GM23338 (cell line): ENCODE measurements at regions not wholly inside any gene's neighbourhood (a gene's known extent, or its start where the extent isn't known, plus 50 kb on each side); places are given as distances from the start of the nearest gene placed in this dataset.

Source experiments
- ATAC-seq: fragments of 200-7000 bp; cut with Tn5 transposase; 3 replicates; pipeline ENCODE4 v1.9.1; 2020
- DNase-seq: peaks from one replicate; pipeline ENCODE4 v3.0.0-alpha.2; 2015; ENCODE audit warnings: low spot score
- H2AFZ ChIP-seq: fragments of 200-600 bp; sonication (generic); 2 replicates; pipeline ENCODE4 v1.8.0; 2016; ENCODE audit warnings: antibody characterized with exemption, mild to moderate bottlenecking, moderate library complexity
- H3F3A ChIP-seq: fragments of 200-600 bp; sonication (generic); replicated peaks from 2 replicates; pipeline ENCODE4 v1.8.0; 2017; ENCODE audit warnings: antibody characterized with exemption, mixed run types, low read depth
- H3K27ac ChIP-seq: fragments of 200-600 bp; sonication (generic); 2 replicates; pipeline ENCODE4 v1.6.1; 2016; ENCODE audit warnings: low read depth
- H3K27me3 ChIP-seq: fragments of 200-600 bp; sonication (generic); 2 replicates; pipeline ENCODE4 v1.8.0; 2016; ENCODE audit warnings: mild to moderate bottlenecking, mixed run types, moderate library complexity; ENCODE audit not compliant: insufficient read depth
- H3K36me3 ChIP-seq: fragments of 200-600 bp; sonication (generic); 2 replicates; pipeline ENCODE4 v1.8.0; 2016; ENCODE audit warnings: mild to moderate bottlenecking; ENCODE audit not compliant: insufficient read depth
- H3K4me1 ChIP-seq: fragments of 200-600 bp; sonication (generic); 2 replicates; pipeline ENCODE4 v1.8.0; 2016; ENCODE audit warnings: mild to moderate bottlenecking, moderate library complexity; ENCODE audit not compliant: insufficient read depth
- H3K4me2 ChIP-seq: fragments of 200-600 bp; sonication (generic); 2 replicates; pipeline ENCODE4 v1.7.1; 2017; ENCODE audit warnings: mixed run types
- H3K4me3 ChIP-seq: fragments of 200-600 bp; sonication (generic); 2 replicates; pipeline ENCODE4 v1.6.1; 2016; ENCODE audit warnings: mixed run types
- H3K79me2 ChIP-seq: fragments of 200-600 bp; sonication (generic); replicated peaks from 2 replicates; pipeline ENCODE4 v1.8.0; 2017; ENCODE audit warnings: mild to moderate bottlenecking; ENCODE audit not compliant: insufficient read depth
- H3K9me2 ChIP-seq: fragments of 200-600 bp; sonication (generic); 2 replicates; pipeline ENCODE4 v1.8.0; 2017; ENCODE audit not compliant: insufficient read depth
- H4K20me1 ChIP-seq: fragments of 200-600 bp; sonication (generic); replicated peaks from 2 replicates; pipeline ENCODE4 v1.8.0; 2017; ENCODE audit warnings: mild to moderate bottlenecking; ENCODE audit not compliant: insufficient read depth
- H3K27ac Mint-ChIP-seq: 2 replicates; pipeline ENCODE4 v1.8.0; 2020; ENCODE audit warnings: inconsistent platforms, mild to moderate bottlenecking, moderate library complexity, mixed read lengths
- H3K27me3 Mint-ChIP-seq: 3 replicates; pipeline ENCODE4 v1.8.0; 2022; ENCODE audit warnings: low read depth, mild to moderate bottlenecking, moderate library complexity, mixed read lengths, inconsistent platforms; ENCODE audit not compliant: insufficient read depth, poor library complexity
- H3K36me3 Mint-ChIP-seq: 3 replicates; pipeline ENCODE4 v1.8.0; 2021; ENCODE audit warnings: low read depth, mild to moderate bottlenecking, inconsistent platforms, moderate library complexity, mixed read lengths
- H3K4me1 Mint-ChIP-seq: 3 replicates; pipeline ENCODE4 v1.8.0; 2020; ENCODE audit warnings: mild to moderate bottlenecking, inconsistent platforms, mixed read lengths
- H3K4me3 Mint-ChIP-seq: 3 replicates; pipeline ENCODE4 v1.8.0; 2021; ENCODE audit warnings: moderate library complexity, mild to moderate bottlenecking, inconsistent platforms, mixed read lengths
- H3K9me3 Mint-ChIP-seq: 3 replicates; pipeline ENCODE4 v1.8.0; 2020; ENCODE audit warnings: moderate library complexity, mild to moderate bottlenecking, inconsistent platforms, mixed read lengths
- CREB1 ChIP-seq: fragments of 250-450 bp; sonication (Bioruptor Pico); IDR thresholded peaks from 2 replicates; pipeline ENCODE4 v1.5.0; 2020; ENCODE audit warnings: low read depth, mild to moderate bottlenecking, moderate library complexity
- CTCF ChIP-seq, 2 experiments: fragments of 200-600 bp in 1 of 2; sonication (generic) in 1 of 2; conservative IDR thresholded peaks; 2 replicates each; pipeline versions ENCODE4 v1.5.1 to v1.6.1; 2016 to 2017; ENCODE audit warnings: antibody characterized with exemption in 2 of 2, low read depth in 2 of 2, mild to moderate bottlenecking in 2 of 2, moderate library complexity in 1 of 2
- ETS1 ChIP-seq: IDR thresholded peaks from 2 replicates; pipeline ENCODE4 v1.6.1; 2016; ENCODE audit warnings: antibody characterized with exemption
- EZH2phosphoT487 ChIP-seq: fragments of 200-600 bp; sonication (generic); IDR thresholded peaks from one replicate; pipeline ENCODE4 v1.8.1; 2018; ENCODE audit warnings: antibody characterized with exemption; ENCODE audit not compliant: unreplicated experiment
- JUNB ChIP-seq: IDR thresholded peaks from one replicate; pipeline ENCODE4 v1.6.1; 2016; ENCODE audit warnings: antibody characterized with exemption; ENCODE audit not compliant: unreplicated experiment
- NANOG ChIP-seq: IDR thresholded peaks from 2 replicates; pipeline ENCODE4 v1.6.1; 2016; ENCODE audit warnings: antibody characterized with exemption, borderline replicate concordance
- POLR2AphosphoS5 ChIP-seq: IDR thresholded peaks from 2 replicates; pipeline ENCODE4 v1.6.1; 2016; ENCODE audit warnings: antibody characterized with exemption, low read depth
- STAT1 ChIP-seq: IDR thresholded peaks from one replicate; pipeline ENCODE4 v1.6.1; 2016; ENCODE audit warnings: antibody characterized with exemption; ENCODE audit not compliant: unreplicated experiment
- ZNF114 ChIP-seq: fragments of 250-450 bp; sonication (Bioruptor Pico); IDR thresholded peaks from 2 replicates; pipeline ENCODE4 v1.5.0; 2020; ENCODE audit warnings: mild to moderate bottlenecking, moderate library complexity
- ZNF331 ChIP-seq: fragments of 250-450 bp; sonication (Bioruptor Pico); IDR thresholded peaks from 2 replicates; pipeline ENCODE4 v1.5.0; 2020; ENCODE audit warnings: low read depth, mild to moderate bottlenecking, moderate library complexity
- TF ChIP-seq, protein P1 (sequence below): fragments of 250-450 bp; sonication (Bioruptor Pico); IDR thresholded peaks from 2 replicates; pipeline ENCODE4 v1.5.0; 2020; ENCODE audit warnings: mild to moderate bottlenecking, moderate library complexity
- TF ChIP-seq, protein P2 (sequence below): IDR thresholded peaks from one replicate; pipeline ENCODE4 v1.6.1; 2018; ENCODE audit warnings: antibody characterized with exemption; ENCODE audit not compliant: unreplicated experiment

DNA sequence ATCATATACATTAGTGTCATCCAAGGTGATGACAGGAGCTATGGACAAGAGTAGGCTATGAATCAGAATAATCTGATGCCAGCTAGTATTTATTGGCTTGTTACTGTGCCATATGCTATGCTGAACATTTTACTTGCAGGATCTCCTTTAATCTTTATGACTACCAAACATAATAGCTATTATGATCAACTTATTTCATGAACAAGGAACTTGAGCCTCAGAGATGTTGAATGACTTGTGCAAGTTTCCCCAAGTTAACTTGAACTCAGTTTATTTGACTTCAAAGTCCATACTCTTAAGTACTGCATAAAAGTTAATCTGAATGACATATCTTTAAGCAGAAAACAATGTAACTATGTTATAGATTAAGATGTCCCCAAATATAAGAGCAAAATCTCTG, 178.8 kb upstream of the ARHGAP20 start:
- no peaks in the 10 kb centered on the region; the same call in 2 of the 3 replicates for H3K4me1 Mint-ChIP-seq
- no peaks in the 10 kb centered on the region for H3K9me3 Mint-ChIP-seq
- Histone ChIP-seq H3F3A (no peaks in the 10 kb centered on the region), H3K27ac (no peak overlapping the region), H3K79me2 (no peaks in the 10 kb centered on the region), H3K36me3 (no peaks in the 10 kb centered on the region), H3K27me3 (no peaks in the 10 kb centered on the region), H4K20me1 (no peaks in the 10 kb centered on the region), H2AFZ (no peak overlapping the region), H3K9me2 (peaks cover 5% of the 10 kb centered on the region; the same call in 1 of the 2 replicates), H3K4me3 (no peak overlapping the region), H3K4me2 (no peak overlapping the region), H3K4me1 (no peaks in the 10 kb centered on the region)
- ATAC-seq (no peak), DNase-seq (no peak)
- no peaks in the 10 kb centered on the region for H3K27me3 Mint-ChIP-seq
- H3K27ac Mint-ChIP-seq, result no peak overlapping the region
- no peaks in the 10 kb centered on the region for H3K36me3 Mint-ChIP-seq
- H3K4me3 Mint-ChIP-seq, result no peak overlapping the region
- TF ChIP-seq CTCF (conservative IDR thresholded peaks at IDR 0.05; ENCODE audit: low read depth in 2 of 2), result no peak
- TF ChIP-seq STAT1, result no peak
- no peak for TF ChIP-seq EZH2phosphoT487
- no peak for TF ChIP-seq ZNF331 (CRISPR knock-in tag)
- TF ChIP-seq, protein P1, sequence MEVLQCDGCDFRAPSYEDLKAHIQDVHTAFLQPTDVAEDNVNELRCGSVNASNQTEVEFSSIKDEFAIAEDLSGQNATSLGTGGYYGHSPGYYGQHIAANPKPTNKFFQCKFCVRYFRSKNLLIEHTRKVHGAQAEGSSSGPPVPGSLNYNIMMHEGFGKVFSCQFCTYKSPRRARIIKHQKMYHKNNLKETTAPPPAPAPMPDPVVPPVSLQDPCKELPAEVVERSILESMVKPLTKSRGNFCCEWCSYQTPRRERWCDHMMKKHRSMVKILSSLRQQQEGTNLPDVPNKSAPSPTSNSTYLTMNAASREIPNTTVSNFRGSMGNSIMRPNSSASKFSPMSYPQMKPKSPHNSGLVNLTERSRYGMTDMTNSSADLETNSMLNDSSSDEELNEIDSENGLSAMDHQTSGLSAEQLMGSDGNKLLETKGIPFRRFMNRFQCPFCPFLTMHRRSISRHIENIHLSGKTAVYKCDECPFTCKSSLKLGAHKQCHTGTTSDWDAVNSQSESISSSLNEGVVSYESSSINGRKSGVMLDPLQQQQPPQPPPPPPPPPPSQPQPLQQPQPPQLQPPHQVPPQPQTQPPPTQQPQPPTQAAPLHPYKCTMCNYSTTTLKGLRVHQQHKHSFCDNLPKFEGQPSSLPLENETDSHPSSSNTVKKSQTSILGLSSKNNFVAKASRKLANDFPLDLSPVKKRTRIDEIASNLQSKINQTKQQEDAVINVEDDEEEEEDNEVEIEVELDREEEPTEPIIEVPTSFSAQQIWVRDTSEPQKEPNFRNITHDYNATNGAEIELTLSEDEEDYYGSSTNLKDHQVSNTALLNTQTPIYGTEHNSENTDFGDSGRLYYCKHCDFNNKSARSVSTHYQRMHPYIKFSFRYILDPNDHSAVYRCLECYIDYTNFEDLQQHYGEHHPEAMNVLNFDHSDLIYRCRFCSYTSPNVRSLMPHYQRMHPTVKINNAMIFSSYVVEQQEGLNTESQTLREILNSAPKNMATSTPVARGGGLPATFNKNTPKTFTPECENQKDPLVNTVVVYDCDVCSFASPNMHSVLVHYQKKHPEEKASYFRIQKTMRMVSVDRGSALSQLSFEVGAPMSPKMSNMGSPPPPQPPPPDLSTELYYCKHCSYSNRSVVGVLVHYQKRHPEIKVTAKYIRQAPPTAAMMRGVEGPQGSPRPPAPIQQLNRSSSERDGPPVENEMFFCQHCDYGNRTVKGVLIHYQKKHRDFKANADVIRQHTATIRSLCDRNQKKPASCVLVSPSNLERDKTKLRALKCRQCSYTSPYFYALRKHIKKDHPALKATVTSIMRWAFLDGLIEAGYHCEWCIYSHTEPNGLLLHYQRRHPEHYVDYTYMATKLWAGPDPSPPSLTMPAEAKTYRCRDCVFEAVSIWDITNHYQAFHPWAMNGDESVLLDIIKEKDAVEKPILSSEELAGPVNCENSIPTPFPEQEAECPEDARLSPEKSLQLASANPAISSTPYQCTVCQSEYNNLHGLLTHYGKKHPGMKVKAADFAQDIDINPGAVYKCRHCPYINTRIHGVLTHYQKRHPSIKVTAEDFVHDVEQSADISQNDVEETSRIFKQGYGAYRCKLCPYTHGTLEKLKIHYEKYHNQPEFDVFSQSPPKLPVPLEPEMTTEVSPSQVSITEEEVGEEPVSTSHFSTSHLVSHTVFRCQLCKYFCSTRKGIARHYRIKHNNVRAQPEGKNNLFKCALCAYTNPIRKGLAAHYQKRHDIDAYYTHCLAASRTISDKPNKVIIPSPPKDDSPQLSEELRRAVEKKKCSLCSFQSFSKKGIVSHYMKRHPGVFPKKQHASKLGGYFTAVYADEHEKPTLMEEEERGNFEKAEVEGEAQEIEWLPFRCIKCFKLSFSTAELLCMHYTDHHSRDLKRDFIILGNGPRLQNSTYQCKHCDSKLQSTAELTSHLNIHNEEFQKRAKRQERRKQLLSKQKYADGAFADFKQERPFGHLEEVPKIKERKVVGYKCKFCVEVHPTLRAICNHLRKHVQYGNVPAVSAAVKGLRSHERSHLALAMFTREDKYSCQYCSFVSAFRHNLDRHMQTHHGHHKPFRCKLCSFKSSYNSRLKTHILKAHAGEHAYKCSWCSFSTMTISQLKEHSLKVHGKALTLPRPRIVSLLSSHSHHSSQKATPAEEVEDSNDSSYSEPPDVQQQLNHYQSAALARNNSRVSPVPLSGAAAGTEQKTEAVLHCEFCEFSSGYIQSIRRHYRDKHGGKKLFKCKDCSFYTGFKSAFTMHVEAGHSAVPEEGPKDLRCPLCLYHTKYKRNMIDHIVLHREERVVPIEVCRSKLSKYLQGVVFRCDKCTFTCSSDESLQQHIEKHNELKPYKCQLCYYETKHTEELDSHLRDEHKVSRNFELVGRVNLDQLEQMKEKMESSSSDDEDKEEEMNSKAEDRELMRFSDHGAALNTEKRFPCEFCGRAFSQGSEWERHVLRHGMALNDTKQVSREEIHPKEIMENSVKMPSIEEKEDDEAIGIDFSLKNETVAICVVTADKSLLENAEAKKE, result no peak
- TF ChIP-seq, protein P2, sequence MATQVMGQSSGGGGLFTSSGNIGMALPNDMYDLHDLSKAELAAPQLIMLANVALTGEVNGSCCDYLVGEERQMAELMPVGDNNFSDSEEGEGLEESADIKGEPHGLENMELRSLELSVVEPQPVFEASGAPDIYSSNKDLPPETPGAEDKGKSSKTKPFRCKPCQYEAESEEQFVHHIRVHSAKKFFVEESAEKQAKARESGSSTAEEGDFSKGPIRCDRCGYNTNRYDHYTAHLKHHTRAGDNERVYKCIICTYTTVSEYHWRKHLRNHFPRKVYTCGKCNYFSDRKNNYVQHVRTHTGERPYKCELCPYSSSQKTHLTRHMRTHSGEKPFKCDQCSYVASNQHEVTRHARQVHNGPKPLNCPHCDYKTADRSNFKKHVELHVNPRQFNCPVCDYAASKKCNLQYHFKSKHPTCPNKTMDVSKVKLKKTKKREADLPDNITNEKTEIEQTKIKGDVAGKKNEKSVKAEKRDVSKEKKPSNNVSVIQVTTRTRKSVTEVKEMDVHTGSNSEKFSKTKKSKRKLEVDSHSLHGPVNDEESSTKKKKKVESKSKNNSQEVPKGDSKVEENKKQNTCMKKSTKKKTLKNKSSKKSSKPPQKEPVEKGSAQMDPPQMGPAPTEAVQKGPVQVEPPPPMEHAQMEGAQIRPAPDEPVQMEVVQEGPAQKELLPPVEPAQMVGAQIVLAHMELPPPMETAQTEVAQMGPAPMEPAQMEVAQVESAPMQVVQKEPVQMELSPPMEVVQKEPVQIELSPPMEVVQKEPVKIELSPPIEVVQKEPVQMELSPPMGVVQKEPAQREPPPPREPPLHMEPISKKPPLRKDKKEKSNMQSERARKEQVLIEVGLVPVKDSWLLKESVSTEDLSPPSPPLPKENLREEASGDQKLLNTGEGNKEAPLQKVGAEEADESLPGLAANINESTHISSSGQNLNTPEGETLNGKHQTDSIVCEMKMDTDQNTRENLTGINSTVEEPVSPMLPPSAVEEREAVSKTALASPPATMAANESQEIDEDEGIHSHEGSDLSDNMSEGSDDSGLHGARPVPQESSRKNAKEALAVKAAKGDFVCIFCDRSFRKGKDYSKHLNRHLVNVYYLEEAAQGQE, result no peak
- TF ChIP-seq JUNB, result no peak
- TF ChIP-seq NANOG, result no peak
- no peak for TF ChIP-seq ZNF114 (CRISPR knock-in tag)
- TF ChIP-seq CREB1 (CRISPR knock-in tag), result no peak
- TF ChIP-seq POLR2AphosphoS5, result no peak
- no peak for TF ChIP-seq ETS1
